Activated naive CD4-positive, alpha-beta T cell (primary cell): ENCODE measurements at regions not wholly inside any gene's neighbourhood (a gene's known extent, or its start where the extent isn't known, plus 50 kb on each side); places are given as distances from the start of the nearest gene placed in this dataset.

Source experiments
- DNase-seq, 4 experiments: peaks; one replicate each; lab custom pipeline; 2025; lab: John Stamatoyannopoulos, UW

GRCh38 chr2:181114021-181114420, 133.6 kb downstream of the UBE2E3 start:
- no peak for DNase-seq

GRCh38 chr2:181116261-181116660, 135.9 kb downstream of the UBE2E3 start:
- no peak for DNase-seq

DNA sequence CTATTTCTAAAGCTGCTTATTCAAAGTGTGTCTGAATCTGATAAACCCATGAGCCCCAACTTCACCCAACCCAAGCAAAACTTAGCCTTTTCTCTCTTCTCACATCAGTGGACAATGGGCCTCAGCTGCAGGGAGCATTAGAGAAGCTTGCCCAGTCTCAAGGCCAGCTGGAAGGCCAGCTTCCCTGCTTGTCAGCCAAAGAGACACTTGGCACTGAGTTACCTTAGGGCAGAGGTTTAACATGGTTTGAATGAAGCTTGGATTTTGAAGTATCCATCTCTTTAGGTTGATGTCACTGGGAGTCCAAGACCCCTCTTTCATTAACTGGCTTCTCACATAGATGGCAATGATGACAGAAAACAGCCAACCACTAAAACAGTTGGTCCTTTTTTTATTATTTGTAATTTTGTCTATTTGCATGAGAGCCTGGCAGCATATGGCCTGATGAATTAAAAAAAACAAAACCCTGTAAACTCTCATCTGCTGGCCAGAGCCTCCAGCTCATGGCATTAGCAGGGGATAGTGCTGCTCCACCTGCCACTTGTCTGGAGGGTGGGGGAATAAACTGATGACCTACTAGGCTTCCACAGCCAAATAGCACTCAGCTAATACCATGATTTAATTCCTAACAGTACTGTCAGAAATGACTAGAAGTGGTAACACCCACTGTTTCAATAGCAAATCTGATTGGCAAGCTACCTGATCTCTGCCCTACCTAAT, 137.0 kb downstream of the UBE2E3 start:
- DNase-seq, result no peak

DNA sequence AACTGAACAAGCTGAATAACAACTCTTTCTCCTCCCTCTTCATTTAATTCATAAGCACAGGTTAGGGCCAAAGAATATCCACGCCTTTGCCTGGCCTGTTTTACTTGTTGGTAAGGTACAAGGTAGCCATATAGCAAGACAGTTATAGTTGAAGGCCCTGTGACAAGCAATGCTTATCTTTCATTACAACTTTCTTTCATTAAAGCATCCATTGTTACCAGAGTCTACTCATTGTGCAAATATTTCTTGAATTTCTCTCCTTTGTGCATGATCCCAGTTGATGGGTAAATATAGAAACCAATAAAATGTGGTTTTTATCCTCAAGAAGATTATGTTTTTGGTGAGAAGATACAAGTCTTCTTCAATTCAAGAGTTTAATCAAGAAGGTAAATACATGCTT, 140.2 kb downstream of the UBE2E3 start:
- DNase-seq, result no peak

GRCh38 chr2:181121996-181122395, 141.6 kb downstream of the UBE2E3 start:
- DNase-seq, result no peak

DNA sequence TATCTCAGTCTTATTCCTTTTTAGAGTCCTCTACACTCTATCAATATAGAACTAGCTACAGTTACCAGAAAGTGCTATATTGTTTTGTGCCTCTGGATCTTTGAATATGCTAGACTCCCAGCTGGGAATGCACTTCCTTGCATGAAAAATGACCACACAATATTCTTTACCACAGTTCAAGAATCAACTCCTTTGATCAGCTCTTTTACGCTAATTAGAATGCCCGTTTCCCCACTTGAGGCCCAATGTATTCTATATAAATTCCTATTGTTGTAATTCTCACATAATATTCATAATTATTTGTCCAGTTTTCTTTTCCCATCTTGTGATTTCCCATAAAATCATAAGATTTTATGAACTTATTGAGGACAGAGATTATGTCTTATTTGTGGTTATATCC, 142.2 kb downstream of the UBE2E3 start:
- DNase-seq, result no peak

GRCh38 chr2:181123798-181124231, 143.4 kb downstream of the UBE2E3 start:
- DNase-seq, result peak in 1 of 4 experiments; percentile 15

DNA sequence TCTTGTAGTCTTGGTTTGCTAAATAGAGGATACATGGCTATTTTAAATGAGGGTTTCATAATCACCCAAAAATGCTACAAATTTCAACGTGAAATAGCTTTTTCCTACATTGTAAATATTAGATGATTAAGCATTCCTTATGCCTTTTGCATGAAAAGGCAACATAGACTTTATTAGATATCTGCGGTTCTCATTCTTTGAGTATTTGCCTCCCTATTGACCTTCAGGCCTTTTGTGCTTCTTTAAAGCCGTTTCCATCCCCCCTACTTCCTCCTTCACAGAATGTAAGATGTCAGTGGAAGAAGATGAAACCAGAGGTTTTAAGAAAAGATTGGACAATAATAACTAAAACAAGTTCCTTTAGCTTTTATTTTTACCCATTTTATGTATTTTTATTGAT, 144.1 kb downstream of the UBE2E3 start:
- no peak for DNase-seq

GRCh38 chr2:181125359-181125758, 145.0 kb downstream of the UBE2E3 start:
- DNase-seq, result no peak

DNA sequence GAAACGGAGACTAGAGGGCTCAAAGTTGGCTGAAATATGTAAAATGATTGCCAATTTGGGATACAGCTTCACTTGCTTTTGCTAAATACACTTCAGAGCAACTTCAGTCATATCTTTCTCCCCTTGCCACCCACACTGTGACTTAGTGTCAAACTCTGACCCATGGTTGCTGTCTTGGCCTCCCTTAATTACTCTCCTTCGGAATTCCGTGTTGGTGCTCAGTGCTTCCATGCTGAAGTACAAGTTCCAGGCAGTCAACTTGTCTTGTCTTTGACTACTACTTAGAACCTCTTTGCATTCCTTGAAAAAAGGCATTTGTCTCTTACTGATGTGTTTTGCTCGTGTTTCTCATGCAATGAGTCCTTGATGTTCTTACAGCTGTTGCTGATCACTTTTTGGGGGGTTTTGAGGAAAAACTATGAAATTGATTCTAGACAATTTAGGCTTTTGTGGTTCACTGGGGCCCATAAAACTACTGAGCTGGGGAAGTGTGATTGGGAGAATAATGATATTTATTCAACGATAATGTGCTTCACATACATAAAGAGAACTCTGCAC, 146.0 kb downstream of the UBE2E3 start:
- no peak for DNase-seq

DNA sequence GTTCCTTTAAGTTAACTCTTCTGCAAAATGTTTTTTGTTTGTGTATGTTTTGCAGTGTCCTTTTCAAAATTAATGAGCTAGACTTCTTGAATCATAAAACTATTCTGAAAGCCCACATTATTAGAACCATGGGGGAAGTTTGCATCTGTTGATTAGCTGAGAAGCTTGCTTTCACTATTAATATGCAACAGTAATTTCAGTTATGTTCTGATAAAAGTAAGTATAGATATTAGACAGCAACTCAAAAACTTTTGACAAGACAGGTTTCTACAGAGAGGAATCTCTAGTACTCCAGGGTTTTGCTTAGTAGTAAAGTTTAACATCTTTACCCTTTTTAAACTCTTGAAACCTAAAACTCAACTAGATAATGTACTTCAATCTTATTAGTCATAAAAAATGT, 147.8 kb downstream of the UBE2E3 start:
- DNase-seq, result no peak

GRCh38 chr2:181129364-181130056, 149.1 kb downstream of the UBE2E3 start:
- no peak for DNase-seq

- no peak for DNase-seq
These were observed 150.3 kb downstream of the UBE2E3 start for GRCh38 chr2:181130686-181131085.

- DNase-seq, result no peak
These were observed 151.2 kb downstream of the UBE2E3 start for GRCh38 chr2:181131584-181131983.

DNA sequence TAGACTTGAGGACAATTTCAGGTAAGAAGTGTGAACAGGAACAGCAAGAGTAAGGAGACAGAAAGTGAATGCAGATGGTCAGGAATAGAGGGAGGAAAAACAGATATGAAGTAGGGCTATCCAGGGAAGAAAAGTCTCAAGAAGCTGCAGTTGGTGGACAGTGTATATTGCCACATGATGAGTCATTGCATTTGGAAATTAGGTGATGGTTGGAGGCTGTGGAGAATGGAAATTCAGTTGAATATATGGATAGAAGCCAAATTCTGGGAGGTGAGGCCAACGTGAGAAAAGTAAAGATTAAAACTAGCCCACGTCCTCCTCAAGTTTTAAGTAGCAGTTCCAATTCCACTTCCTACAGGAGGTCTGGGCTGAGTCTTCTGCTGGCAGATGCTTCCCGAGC, 158.4 kb downstream of the UBE2E3 start:
- no peak for DNase-seq

DNA sequence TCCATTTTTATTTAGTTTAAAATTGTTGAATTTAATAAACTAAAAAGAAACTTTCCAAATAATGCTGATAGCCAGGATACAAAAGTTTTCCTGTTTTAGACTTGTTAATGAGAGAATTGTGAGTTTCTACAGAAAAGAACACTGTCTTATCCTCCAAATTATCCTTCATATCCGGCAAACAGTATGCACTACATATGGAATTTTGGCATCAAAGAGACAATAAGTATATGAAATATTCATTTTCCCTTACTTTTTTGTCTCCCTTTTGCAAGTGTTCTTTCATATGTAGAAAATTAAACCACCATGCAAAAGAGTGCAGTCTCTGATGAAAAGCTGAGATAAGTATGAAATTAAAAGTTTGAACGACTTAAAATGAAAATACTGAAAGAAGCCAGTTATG, 159.4 kb downstream of the UBE2E3 start:
- no peak for DNase-seq

- no peak for DNase-seq
These were observed 160.0 kb downstream of the UBE2E3 start for GRCh38 chr2:181140414-181140813.

DNA sequence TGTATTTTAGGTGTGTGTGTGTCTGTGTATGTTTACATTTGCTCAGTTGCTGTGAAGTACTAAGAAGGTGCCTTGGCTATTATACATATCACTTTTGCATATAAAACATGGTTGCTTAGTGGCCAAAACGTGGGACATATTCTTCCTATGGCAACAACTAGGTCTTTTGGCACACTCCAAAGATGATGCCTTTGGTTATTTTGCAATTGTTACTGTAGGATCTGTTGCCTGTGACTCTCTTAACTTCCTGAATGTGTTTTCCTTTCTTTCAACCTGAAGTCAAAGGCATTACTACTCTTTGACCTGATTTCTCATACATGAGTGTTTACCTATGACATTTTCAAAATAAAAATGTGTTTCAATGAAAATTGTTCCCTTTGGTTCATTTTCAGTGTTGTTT, 160.5 kb downstream of the UBE2E3 start:
- DNase-seq, result no peak

DNA sequence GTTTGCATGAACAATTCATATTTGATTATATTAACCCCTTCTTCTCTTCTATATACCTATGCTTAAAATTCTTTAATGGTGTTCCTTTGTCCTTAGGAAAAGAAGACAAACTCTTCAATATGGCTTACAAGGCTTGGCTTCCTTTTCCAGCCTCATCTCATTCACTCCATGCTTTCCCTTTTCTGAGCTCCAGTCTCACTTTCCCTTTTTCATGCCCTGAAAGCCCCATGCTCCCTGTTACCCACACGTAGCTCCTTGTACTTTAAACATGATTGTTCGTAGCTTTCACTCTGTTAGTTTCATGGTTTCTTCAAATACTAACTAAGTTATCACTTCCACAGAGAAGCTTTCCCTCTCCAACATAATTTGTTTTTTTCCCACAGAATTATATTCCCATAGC, 161.3 kb downstream of the UBE2E3 start:
- no peak for DNase-seq

DNA sequence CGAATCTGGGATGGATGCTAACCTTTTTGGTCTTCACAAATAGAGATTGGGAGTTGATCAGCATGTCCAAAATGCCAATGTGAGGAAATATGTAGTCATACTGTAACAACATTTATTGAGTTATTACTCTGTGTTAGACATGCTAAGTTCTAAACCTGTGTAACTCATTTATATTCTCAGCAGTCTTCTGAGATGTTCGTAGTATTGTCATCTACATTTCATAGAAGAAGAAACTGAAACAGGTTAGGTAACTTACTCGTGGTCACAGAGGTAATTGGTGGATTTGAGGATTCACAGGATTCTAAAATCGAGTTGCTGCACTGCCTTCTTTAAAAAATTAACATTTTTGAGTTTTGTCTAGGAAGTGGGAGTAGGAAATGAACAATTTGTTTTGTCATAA, 162.1 kb downstream of the UBE2E3 start:
- no peak for DNase-seq

DNA sequence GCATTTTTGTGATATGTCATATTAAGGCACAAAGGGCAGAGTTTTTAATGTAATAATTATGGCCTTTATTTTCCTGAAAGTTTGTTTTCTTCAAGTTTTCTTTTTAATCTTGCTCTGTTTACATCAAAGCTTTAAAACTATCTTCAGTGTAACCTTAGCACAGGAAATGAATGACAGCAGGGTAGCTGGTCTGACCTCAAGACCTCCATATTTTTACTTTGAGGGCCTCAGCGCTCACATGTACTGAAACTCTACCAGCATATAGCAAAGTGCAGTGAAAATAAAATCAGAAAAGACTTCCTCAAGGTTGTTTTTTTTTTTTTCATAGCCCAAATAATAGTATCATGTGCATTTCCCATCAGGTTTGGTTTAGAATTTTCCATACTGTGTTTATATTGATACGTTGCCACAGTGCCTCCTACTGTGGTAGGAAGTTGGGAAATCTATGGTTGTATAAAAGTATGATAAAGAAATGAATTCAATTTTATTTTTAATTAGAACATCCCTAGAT, 163.4 kb downstream of the UBE2E3 start:
- DNase-seq, result no peak

DNA sequence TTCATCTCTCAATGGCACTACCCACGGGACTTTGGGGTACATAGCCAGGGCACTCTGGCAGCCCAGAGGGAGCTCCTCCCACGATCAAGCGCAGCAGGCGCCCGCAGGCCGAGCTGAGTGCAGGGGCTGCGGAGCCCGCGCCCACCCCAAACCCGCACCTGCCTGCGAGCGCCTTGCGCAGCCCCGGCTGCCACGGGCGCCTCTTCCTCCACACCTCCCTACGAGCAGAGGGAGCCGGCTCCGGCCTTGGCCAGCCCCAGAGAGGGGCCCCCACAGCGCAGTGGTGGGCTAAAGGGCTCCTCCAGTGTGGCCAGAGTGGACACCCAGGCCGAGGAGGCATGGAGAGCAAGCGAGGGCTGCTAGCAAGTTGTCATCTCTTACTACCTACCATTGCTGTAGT, 165.2 kb downstream of the UBE2E3 start:
- no peak for DNase-seq

DNA sequence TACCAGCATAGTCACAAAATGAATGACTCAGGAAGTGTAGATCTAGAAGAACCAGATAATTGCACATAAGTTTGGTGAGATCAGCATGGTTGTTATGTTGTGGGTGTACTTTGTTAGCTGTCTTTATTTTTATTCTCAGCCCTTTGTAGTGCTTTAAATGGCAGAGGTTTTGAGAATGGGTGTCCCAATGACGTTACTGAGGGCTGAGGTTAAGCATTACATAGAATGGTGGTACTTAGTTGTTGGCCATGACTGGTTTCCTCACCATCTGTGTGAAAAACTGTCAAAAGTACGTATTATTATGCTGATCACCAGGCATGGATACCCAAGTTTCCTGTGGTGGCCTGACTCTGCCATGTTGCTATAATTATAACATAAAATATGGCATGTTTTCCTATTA, 165.8 kb downstream of the UBE2E3 start:
- no peak for DNase-seq
